LNCAP (cell line): ENCODE measurements at regions not wholly inside any gene's neighbourhood (a gene's known extent, or its start where the extent isn't known, plus 50 kb on each side); places are given as distances from the start of the nearest gene placed in this dataset.

Source experiments
- CTCF ChIP-seq: fragments of 450-650 bp; IDR thresholded peaks from 2 replicates; pipeline ENCODE4 v1.5.1; 2017; ENCODE audit warnings: mild to moderate bottlenecking

GRCh38 chr5:88436290-88436689, 167.6 kb upstream of the TMEM161B start:
- no peak for TF ChIP-seq CTCF

- no peak for TF ChIP-seq CTCF
Measured at GRCh38 chr5:88428633-88429032, 160.0 kb upstream of the TMEM161B start.

GRCh38 chr5:88426441-88426840, 157.8 kb upstream of the TMEM161B start:
- no peak for TF ChIP-seq CTCF

GRCh38 chr5:88425124-88425523, 156.5 kb upstream of the TMEM161B start:
- no peak for TF ChIP-seq CTCF

GRCh38 chr5:88419931-88420330, 151.3 kb upstream of the TMEM161B start:
- TF ChIP-seq CTCF: no peak

GRCh38 chr5:88407341-88407740, 138.7 kb upstream of the TMEM161B start:
- TF ChIP-seq CTCF: no peak

- no peak for TF ChIP-seq CTCF
Measured at GRCh38 chr5:88405783-88406182, 137.1 kb upstream of the TMEM161B start.

GRCh38 chr5:88404405-88404804, 135.8 kb upstream of the TMEM161B start:
- TF ChIP-seq CTCF: no peak
